ENCODE measurements at regions not wholly inside any gene's neighbourhood (a gene's known extent, or its start where the extent isn't known, plus 50 kb on each side); places are given as distances from the start of the nearest gene placed in this dataset.

DNA sequence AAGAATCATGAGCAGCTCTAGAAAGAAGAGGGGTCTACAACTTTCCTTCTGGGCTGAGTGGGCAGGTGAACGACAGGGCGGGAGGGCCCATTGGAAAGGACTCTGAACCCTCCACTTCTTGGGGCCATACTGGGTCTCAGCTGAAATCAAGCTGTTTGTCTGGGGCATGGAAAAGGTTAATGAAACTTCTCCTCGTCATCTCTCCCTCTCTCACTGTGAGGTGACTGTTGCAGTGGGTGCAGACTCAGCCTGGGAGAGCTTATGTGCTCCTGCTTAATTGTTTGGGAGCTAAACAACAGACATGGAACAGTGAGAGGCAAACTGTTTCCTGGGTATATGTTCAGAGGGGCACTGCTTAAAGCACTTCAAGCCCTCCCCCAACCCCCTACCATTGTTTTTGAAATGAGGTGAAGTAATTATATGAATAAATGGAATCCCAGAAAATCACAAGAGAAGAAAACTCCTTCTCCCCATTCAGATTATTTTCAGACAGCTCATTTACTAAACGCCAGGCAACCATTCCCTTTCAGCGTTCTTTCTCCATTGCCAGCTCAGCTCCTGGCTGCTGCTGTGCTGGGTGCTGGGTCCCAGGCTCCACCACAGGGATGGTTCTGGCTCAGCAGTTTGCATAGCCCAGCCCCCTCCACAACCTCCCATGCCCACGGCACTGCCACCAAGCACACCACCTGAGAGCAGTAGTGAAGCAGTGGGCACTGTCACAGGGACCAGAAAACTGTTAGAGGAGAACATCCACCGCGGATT lies 444.9 kb upstream of the TBL1XR1 start:
- TF ChIP-seq CTCF (conservative IDR thresholded peaks at IDR 0.05) (no peak), EZH2 (IDR thresholded peaks at IDR 0.05; ENCODE audit: low read depth) (no peak)

Data from PC-9 (cell line).